Stimulated activated CD4-positive, alpha-beta T cell treated with anti-CD3 and anti-CD28 coated beads, Interleukin-1b, Interleukin-23, amount 100 ng/mL, for 1 hour (primary cell): ENCODE measurements at regions not wholly inside any gene's neighbourhood (a gene's known extent, or its start where the extent isn't known, plus 50 kb on each side); places are given as distances from the start of the nearest gene placed in this dataset.

Experiments used
- DNase-seq, 2 donors: peaks; one replicate each; pipeline ENCODE4 v3.0.0-alpha.2; 2020; ENCODE audit warnings: low read depth in 2 of 2

- DNase-seq, result no peak
Measured at GRCh38 chr10:2728087-2728486, 339.3 kb upstream of the PFKP start.

DNA sequence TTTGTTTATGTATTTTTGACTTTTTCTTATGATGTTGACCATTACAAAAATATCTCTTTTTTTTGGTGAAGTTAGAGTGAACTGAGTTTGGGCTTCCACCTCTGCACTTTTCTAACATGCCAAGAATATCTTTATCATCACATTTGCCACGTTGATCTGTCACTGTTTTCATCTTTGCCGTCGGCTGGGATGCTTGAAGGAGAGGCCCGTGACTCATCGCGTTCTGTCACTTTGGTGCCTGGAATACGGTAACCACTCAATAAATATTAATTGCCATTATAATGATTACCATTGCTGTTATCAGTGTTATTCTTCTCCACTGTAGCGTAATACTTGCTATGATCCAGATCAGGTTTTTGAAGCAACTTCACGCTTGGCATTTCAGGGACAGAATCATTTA lies 350.8 kb upstream of the PFKP start:
- DNase-seq, result no peak

- DNase-seq, result no peak
Measured at GRCh38 chr10:2714597-2714996, 352.8 kb upstream of the PFKP start.

- DNase-seq, result no peak
Measured at GRCh38 chr10:2703953-2704352, 363.4 kb upstream of the PFKP start.

- DNase-seq, result no peak
Measured at GRCh38 chr10:2701802-2702201, 365.5 kb upstream of the PFKP start.

DNA sequence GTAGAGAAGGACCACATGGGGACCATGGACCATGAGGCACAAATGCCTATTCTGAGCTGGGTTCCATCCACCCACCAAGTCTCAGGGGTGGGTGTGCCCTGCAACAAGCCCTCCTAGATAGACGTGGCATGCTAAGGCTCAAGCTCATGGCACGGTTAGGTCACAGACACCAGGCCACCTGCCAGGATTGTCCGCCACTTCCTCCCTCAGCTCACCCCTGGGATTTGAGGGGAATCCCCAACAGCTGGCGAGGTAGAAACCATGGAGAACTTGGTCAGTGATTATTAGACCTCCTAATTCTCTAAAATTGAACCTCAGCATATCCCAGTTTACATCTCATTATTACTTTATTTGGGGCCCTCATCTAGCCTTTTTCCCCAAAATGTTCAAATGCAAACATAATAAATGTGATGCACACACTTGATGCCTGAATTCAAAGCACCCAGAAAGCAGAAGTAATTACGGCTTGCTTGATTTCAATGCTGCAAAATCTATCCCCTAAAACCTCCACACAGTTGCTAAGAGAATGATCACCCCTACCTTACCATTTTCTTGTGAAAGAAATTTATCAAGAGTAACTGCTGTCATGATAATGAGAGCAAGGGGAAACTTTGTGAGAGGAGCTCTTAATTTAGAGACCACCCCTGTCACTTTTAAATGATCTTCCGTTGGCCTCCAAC lies 366.6 kb upstream of the PFKP start:
- DNase-seq, result no peak

DNA sequence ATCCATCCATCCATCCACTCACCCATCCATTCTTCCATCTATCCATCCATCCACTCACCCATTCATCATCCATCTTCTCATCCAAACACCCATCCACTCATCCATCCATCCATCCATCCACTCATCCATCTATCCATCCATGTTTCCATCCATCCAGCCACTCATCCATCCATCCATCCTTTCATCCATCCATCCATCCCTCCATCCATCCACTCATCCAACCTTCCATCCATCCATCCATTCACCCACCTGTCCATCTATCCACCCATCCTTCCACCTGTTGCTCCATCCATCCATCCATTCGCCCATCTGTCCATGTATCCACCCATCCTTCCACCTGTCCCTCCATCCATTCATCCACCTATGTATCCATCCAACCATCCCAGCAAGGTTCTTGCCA lies 378.4 kb upstream of the PFKP start:
- no peak for DNase-seq

- no peak for DNase-seq
Measured at GRCh38 chr10:2686691-2687090, 380.7 kb upstream of the PFKP start.

- DNase-seq, result no peak
Measured at GRCh38 chr10:2682491-2682890, 384.9 kb upstream of the PFKP start.

- no peak for DNase-seq
Measured at GRCh38 chr10:2681891-2682290, 385.5 kb upstream of the PFKP start.

- no peak for DNase-seq
Measured at GRCh38 chr10:2680821-2681220, 386.5 kb upstream of the PFKP start.

DNA sequence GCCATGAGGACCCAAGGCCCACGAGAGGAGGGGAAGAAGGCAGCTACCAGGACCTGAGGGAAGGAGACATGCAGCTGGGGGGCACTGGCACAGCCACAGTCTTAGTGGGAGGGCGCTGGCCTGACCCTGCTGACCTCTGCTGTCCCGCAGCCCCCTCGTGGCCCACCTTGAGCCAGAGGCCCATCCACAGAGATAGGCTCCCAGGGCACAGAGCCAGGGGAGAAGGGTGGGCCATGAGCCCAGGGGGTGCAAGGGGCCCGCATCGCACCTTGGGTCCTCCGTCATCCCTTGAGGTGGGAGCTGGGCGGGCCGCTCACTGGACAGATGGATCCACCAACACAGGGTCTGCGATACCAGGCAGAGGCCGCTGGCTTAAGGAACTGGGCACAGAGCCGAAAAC lies 387.7 kb upstream of the PFKP start:
- DNase-seq, result no peak

DNA sequence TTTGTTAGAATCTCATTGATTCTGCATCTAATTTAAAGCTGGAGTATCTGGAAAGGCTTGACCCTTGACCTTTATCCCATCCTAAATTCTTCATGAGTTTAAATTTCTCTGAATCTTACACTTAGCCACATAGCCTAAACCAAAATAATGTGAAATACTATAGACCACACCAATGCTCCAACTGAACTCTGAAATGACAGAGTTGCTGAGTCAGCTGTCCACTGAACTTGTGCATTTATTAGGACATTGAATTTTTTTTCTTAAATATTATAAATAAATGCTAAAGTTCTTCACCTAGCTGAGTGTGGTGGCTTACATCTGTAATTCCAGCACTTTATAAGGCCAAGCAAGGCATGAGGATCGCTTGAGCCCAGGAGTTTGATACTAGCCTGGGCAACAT lies 390.9 kb upstream of the PFKP start:
- DNase-seq, result no peak

DNA sequence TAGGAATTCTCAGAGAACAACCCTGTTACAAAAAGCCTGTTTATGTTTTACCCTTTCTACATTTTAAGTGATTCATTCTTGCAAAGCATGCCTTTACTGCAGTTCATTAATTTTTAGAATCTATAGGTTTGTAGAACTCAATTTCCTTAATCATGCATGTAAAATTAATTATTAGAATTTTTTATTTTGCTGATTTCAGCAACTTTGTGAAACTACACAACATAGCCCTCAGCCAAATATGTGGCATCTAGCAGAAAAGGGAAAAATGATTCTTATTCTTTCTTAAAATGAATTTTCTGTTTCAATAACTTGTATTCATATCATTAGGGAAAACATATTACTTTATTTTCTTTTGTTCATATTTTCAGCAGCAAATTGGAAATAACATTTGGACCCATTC lies 392.9 kb upstream of the PFKP start:
- no peak for DNase-seq

DNA sequence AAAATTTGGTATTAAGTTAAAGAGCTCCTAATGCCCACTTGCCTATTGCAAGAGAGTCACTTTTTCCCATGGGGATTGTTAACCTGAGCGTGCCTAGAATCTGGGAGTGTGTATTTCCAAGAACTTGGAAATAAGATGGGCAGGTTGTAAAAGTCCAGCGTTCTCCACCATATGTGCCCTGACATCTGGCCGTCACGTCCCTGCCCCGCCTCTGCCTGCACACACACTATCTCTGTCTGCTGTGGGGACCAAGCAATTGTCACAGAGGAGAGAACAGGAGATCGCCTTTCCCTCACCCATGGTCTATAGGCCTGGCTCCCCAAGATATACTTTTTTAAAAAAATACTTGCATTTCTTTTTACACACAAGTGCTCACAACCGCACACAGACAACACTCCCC lies 396.5 kb upstream of the PFKP start:
- no peak for DNase-seq

GRCh38 chr10:2665772-2666171 lies 401.6 kb upstream of the PFKP start:
- no peak for DNase-seq

DNA sequence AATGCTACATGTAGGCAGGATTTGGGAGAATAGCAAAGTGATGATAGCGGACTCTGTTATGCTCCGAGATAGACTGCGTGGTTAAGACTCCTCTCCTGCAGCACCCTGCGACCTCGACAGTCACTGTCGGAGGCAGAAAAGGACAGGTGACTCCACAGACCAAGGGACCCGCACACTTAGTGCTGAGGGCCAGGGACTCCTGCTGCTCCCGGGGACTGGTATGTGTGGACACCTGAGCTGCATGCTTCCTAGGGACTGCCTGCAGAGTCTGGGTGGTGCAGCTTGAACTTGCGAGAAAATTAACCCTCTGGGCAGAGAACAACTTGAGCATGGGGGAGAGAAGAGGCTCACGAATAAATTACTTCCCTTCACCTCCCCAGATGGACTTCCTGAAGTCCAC lies 407.1 kb upstream of the PFKP start:
- no peak for DNase-seq

- DNase-seq, result no peak
Measured at GRCh38 chr10:2659660-2660209, 407.6 kb upstream of the PFKP start.

- no peak for DNase-seq
Measured at GRCh38 chr10:2658780-2659179, 408.6 kb upstream of the PFKP start.

DNA sequence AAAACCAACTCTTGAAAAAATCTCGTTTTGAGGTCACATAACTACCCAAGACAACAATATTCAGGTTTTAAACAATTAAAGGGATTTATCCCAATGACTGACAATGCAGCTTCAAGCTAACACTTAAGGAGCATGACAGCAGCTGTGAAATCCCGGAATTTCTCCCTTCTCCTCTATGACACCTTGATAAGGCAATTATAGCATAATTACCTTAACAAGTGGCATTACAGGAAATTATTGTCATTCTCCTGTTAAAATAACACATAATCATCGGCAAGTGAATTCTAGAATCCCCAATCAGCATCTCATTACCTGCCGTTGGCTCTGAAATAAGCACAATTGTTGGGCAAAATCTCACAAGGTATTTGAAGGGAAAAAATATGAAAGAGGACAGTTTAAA lies 417.0 kb upstream of the PFKP start:
- no peak for DNase-seq

DNA sequence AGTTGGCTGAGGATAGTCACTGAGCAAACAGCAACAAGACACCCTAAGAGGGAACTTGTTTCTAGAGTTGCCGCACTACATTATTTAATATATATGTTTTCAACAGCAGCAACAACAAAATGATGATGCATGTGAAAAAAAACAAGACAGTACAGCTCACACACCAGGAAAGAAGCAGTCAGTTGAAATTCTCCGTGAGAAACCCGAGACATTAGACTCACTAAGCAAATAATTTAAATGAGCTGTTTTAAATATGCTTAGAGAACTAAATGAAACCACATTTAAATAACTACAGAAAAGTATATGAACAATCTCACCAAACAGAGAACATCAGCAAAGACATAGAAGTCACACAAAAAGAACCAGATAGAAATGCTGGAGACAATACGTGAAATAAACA lies 426.3 kb upstream of the PFKP start:
- DNase-seq, result no peak

- DNase-seq, result no peak
Measured at GRCh38 chr10:2633630-2634029, 433.7 kb upstream of the PFKP start.

DNA sequence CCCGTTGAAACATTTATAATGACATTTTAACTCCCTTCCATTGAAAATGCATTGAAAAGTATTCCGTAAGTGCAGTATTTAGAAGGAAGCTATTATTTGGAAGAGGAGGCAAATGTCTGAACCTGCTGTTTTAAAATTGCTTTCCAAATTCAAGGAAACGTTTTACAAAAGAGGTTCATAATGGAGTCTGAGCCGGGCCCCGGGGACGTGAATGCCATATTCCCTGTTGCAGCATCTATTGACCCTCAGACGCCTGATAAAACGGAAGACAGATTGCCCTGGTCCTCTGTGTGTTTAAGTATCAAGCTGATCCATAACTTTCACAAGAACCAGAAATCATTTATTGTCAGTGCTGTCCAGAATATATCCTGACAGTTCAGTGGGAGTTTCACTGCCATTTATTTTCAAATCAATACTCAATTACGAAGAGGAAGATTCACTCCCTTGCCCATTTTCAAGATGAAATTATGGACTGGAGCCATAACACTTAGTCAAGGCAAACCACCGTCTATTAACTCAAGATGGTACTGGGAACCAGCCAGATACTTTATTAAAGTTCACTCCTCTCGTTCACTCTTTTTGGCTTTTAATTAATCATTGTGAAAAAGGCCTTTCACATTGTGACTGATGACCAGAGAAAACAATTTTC lies 435.7 kb upstream of the PFKP start:
- no peak for DNase-seq

GRCh38 chr10:2628705-2629104 lies 438.6 kb upstream of the PFKP start:
- DNase-seq, result no peak
